ENCODE measurements at regions not wholly inside any gene's neighbourhood (a gene's known extent, or its start where the extent isn't known, plus 50 kb on each side); places are given as distances from the start of the nearest gene placed in this dataset.

DNA sequence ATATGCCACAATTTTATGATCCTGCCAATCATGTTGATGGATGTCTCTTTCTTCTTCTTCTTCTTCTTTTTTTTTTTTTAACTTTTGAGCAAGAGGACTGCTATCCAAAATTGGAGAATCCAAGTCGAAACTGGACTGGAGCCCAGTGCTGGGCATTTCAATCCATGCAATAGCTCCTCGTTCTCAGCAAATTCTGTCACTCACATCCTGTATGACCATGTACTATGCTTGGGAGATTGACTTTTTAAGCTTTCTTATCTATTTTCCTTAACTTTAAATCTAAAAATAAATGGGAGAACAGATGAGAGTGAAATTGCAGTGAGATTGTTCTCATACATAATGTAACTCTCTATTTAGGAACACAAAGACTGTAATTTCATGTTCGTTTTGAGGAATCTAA is 123.0 kb upstream of the PUDP start:
- DNase-seq = no peak

DNA sequence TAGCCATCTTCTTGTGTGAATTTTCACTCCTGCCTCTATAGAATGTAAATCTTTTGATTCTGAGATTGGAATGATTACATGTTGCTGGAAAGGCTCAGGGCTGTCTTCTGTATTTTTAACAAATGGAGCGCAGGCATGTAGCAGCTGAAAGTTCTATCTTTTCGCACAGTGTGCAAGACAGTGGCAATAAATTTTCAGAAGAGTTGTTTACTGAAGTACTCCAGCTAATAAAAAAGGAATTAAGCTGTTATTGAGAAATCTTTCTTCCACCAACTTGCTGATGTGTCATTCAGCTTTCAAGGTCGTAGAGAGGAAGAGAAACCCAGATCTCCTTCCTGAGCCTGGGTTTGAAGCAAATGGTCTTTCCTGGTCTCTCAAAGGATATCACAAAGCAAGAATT is 122.0 kb upstream of the PUDP start:
- peak; percentile 71 for DNase-seq

DNA sequence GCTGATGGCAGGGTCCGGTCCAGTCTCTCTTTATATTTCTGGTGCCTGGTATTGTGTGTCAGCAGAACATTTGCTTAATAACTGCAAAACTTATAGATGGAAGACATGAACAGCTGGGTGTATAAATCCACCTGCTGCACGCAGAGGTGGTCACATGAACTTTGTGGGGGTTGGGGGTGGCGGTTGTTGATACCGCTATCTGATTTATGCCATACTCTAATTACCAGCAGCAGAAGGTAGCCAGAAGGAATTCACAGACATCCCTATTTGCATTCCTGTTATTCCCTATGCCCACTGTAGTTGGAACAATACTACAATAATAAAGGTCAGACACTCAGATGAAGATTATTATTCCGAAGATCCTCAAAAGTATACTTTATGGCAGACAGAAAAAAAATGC is 121.6 kb upstream of the PUDP start:
- peak; percentile 0 for DNase-seq

DNA sequence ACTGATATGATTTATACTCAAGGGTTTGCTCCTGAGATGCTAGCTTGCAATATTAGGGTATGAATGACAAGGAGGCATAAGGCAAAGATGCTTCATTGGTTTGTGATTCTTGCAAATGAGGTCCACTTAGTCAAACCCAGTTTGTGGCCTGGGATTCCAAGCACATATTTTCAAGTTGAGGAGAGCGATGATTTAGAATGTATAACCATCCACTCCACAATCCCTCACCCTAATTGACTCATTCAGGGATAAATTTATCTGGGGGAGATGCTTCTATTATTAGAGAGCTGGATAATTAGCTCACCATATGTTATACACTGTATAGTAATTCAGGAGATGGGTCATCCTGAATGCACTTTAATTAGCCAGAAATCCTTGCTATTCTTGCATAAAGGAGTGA is 118.3 kb upstream of the PUDP start:
- peak; percentile 78 for DNase-seq

DNA sequence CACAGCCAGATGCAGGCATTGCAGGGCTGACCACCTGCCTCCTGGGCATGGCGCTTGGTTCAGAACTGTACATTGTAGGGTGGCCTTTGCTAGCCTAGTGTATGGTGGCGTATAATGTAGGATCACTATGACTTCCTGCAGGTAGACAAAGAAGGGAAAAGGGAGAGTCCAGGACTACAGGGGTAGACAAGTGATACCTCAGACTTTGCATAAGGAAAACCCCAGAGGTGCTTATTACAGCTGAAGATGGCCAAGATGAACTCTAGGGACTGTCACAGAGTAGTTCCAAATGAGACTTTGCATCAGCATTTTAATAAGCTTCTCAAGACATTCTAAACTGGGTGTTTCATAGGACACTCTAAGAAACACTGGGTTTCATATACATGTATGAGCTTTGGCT is 116.4 kb upstream of the PUDP start:
- DNase-seq = no peak

DNA sequence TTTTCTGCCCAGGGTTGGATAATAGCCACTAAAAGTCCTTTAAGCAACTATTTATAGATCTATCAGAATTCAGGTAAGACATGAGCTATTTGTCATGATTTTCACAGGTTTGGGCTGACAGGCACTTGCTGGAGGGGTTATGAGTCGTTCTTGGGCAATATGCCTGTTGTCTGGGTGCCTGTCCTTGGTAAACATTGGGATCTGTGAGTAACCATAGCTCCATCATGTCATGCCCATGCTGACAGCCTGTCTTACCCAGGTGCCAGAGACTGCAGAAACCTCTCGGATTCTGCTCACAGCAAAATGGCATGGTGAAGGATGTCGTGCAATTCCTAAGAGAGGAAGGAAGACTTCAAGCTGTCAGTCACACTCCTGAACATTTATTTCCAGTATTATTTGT is 116.0 kb upstream of the PUDP start:
- no peak for DNase-seq

DNA sequence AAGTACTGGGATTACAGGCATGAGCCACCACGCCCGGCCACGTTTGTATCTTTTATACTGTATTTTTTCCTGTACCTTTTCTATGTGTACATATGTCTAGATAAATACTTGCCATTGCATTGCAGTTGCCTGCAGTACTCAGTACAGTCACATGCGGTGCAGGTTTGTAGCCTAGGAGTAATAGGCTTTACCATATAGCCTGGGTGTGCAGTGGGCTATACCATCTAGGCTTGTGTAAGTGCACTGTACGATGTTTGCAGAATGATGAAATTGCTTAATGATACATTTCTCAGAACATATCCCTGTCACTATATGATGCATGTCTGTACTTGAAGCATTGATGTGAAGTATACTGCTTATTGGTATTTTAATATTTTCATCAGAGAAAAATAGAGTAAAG is 115.4 kb upstream of the PUDP start:
- no peak for DNase-seq

DNA sequence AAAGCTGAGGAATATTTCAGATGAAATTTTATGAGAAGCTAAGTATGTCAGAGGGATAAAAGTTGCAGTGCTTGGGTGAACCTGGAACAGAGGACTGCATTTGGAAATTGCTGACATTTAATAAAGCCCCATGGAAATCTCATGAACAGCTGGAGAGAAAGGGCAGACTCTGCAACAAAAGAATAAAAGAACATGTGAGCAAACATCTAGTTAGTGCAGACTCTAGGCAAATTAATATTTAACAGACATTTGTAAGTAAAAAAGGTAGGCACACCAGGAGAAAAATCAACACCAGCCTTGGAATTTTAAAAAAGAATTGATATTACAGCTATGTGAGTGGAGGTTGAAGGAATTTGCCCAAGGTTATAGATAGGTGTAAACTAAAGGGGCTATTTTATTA is 114.6 kb upstream of the PUDP start:
- no peak for DNase-seq

DNA sequence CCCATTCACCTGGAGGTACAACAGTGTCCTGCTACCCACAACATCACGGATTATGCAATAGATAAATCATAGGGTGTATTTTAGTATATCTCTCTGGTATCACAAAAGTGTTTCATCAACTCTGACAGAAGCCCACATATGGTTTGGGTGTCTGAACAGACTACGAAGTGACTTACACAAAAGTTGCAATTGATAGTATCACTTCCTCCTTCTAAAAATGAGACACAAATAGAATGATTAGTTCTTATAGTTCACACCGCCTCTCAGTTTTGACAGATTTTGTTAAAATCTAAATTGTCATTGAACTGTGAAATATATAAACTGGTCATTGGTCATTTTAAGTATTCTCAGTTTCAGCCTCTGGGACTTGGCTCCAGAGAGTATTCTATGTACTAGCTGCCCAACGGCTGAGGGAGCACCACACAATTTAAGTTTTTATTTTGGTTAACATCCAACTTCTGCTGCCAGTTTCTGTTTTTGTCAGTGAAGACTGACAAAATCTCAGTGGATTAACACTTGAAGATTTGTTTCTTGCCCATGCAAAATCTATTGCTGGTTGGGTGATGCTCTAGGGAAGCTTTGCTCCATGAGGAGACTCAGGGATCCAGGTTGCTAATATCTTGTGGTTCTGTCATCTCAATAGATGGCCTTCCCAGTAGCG is 113.8 kb upstream of the PUDP start:
- DNase-seq = no peak

DNA sequence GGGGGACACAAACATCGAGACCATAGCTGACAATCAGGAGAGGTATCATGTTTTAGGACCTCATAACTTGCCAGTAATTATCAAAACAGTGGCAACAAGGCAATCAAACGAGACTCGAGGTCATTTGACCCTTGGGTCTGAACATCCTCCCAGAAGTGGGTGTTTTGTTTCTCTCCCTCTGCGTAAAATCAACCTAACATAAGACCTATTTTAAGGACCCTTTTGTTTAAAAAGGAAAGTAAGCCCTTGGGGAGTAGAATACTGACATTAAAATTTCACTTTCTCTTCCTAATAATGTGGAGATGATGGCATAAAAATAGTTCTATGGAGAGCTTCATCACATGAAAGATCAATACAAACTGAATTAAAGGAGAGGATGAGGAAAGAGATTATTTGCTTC is 106.2 kb upstream of the PUDP start:
- DNase-seq = no peak

DNA sequence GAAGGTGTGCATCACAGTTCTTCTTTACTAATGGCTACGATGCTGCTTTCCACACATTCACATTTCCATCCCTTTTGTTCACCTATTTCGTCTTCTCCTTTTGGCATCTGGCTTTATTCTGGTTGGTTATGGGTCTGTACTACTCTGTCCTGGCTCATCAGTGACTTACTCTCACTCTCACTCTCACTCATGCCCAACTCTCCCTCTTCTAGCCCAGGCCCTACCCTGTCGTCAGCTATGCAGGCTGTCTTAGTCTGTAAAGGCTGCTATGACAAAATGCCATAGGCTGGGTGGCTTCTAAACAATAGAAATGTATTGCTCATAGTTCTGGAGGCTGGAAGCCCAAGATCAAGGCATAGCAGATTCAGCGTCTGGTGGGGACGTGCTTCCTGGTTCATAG is 105.6 kb upstream of the PUDP start:
- DNase-seq = no peak

DNA sequence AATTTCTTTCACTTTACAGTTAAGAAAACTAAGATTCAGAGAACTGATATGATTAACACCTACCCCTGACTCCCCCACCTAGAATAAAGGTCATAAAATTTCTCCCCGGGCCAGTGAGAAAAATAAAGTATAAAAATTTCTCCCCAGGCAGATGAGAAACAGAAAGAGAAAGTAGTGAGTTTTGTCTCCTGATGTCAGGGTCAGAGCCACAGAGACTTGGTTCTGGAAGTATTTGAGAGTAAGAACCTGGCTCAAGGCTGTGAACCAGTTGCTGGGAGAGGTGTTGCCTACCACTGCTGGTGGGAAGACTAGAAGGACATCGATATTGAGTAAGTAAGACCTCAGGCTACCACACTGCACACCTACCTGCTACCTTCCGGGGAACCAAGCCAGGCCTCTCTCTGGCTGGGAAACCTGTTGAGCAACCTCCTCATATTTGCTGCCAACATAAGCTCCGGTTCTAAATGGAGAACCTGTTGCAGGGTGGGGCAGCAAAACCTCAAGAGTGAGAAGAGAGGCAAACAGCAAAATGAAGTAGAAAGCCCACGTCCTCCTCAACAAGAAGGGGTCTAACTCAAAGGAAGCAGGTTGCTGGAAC is 104.2 kb upstream of the PUDP start:
- no peak for DNase-seq

DNA sequence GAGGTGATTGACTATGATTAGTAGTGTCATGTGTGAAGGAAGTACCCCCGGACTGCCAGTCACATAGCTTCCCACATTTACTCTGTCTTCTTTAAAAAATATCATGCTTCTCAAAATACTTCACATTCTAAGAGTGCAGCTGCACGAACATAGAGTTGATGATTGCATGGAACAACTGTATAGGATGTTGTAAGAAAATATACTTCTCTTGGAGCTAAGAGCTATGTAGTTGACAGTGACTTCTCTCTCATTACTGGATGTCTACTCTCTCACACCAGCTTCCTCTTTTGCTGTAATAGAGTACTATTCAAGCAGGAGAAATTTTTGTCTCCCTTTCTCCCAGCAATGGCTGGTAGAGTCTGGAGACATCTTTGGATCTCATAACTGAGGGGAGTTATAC is 99.4 kb upstream of the PUDP start:
- no peak for DNase-seq

DNA sequence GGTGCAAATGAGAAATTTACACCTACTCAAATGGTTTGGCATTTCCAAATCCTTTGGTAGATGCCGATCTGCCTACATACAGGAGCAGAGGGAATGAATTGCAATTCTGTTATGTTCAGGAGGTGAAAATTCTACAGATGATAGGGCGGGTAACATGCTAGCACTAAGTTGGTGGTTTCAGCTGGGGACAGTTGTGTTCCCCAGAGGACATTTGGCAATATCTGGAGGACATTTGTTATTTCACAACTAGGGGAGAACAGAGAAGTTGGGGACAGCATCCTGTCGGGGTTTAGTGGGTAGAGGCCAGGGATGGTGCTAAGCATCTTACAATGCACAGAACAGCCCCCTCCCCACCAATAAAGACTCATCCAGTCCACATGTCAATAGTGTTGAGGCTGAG is 96.5 kb upstream of the PUDP start:
- no peak for DNase-seq

DNA sequence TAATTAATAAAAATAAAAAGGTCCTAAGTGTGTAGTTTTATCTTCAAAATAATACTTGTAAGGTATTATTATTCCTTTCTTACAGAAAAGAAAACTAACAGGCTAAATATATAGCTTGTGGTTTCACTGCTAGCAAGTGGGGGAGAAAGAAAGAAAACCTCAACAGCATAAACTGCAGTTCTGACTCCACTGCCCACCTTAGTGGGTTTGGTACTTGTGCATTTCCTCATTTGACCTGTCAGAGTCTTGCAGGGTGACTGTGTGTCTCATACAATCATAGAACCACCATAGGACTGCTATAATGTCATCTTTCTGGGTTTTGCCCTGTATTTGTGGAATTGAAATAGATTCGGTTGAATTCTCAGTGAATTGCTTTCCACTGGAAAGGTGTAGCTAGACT is 94.7 kb upstream of the PUDP start:
- no peak for DNase-seq

DNA sequence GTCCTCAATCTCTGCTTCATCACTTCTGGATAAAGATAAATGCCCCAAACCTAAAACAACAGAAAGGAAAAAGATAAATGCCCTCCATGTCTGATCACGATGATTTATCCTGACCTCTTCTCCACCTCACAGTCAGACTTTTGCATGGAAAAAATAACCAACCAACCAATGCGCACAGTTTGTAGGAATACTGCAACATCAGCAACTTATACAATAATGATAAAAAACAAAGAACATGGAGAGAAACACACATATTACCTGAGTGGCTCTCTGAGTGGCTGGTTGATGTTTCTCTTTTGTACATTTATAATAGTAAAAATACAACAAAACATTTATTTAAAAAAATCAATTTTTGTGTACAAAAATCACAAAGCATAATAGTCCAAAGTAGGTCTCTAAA is 93.0 kb upstream of the PUDP start:
- no peak for DNase-seq

DNA sequence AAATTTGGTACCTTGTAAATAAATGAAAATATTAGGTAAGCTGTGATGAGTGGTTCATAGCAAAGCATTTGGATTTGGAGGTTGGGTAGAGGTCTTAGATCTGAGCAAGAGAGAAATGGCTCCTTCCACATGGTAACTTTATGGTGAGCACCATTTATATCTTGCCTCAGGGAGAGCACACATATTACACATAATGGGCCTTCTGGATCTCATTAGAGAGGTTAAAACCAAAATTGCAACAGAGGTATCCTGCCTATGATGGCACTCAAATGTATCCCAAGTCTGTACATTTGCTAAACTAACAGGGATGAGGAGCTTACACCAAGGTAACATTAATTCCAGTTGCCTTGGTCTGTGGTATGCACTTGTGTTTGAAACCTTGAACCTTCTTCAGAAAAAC is 87.1 kb upstream of the PUDP start:
- DNase-seq = no peak

DNA sequence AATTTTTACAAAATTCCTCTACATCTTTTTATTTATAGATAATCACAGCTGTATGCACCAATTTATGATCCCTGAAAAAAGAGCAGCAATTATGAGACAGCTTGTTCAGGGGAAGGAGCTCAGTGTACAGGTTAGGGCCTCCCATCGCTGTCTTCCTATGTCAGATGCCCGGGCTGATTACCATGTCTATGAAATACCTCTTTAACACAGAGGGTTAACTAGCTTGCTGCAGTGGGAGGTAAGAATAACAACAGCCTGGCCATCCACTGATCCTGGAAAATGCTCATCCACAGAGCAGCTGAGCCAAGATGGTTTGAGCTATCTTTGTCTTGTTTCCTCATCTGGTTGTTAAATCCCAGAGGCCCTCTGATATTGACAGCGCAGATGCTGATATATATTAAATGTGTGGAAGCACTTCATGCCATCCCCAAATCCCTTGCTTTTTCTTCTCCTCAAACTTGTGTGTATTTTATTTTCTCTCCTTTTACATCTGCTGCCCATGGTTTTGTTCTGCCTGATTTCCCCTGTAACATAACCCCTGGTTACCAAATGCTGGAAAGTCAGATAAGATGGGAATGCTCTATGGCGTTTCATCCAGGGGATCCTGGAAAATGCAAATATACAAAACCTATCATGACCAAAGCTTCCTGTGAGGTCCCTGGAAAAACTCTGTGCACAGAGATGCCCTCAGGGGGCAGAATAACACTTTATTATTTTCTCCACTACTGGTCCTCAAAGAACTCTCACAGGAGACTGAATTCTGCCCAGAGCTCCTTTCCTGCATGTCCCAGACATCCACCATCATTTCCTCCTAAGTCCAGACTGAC is 85.8 kb upstream of the PUDP start:
- no peak for DNase-seq

DNA sequence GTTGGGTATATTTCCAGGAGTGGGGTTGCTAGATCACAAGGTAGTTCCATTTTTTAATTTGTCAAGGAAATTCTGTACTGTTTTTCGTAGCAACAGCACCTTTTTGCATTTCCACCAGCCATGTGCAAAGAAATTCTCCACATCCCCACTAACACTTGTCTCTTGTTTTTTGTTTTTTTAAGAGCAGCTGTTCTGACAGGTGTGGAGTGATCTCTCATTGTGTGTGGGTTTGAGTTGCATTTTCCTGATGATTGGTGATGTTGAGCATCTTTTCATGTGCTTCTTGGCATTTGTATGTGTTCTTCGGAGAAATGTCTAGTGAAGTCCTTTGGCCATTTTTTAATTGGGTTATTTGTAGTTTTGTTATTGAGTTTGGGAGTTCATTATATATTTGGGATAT is 80.3 kb upstream of the PUDP start:
- no peak for DNase-seq

DNA sequence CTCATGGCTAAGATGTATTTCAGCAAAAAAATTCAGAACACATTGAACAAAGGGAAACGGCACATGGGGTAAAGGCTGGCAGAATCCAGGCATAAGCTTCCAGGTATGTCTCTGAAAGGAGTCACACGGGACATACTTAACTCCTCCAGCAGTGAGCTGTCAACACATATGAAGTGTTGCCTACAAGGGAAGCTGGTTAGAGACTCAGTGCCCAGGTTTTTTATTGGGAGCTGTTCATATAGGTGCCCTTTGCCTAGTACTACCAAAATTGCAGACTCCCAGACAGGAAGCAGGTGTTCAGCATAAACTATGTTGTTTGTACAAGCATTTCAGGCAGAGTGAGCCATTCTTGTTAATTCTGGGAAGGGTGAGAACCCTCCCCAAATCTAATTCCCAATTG is 77.4 kb upstream of the PUDP start:
- DNase-seq = no peak

DNA sequence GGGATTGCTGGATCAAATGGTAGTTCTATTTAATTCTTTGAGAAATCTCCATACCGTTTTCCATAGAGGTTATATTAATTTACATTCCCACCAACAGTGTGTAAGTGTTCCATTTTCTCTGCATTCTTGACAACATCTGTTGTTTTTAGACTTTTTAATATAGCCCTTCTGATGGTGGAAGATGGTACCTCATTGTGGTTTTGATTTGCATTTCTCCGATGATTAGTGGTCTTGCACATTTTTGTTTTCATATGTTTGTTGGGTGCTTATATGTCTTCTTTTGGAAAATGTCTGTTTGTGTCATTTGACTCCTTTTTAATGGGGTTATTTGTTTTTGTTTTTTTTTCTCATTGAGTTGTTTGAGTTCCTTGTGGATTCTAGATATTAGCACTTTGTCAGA is 75.3 kb upstream of the PUDP start:
- DNase-seq = no peak

DNA sequence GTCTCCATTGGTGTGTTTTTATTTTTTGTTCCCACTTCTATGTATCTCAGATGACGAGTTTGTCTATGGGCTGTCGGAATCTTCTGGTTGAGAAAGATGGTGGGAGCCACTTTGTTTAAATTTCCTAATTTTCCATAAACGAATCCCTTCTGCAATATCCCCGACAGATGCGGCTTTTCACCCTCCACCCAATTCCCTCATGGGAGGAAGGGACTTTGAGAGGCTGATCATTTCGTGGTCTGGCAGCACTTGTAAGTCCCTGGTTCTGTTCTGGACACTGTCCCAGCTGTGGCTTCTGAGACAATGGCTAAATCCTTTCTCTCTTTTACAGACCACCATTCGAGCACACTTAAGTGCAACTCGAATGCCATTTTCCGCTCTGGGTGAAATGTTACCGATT is 72.2 kb upstream of the PUDP start:
- no peak for DNase-seq

DNA sequence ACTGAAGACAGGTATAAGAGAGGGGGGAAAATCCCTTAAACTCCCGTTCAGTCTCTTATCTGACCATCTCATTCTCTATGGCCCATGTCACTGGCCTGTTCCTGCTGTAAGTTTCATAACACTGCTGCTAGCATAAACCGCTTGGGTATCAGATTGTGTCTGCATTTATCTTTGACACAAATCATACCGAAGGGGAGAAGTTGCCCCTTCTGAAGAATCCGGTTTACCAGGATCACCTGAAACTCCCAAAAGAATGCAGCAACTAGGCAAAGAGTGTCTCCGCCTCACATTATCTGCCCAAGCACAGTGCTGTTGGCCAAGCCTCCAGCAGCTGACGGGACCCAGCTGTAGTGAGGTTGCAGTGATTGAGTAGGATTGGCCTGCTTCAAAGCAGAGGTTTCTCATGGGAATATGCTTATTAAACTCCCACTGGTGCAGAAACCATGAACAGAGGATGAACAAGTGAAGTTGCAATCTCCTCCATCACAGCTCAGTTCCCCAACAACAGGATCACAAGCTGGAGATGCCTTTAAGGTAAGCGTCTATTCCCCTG is 71.3 kb upstream of the PUDP start:
- no peak for DNase-seq

All from fibroblast of skin of abdomen (primary cell).